ENCODE measurements at regions not wholly inside any gene's neighbourhood (a gene's known extent, or its start where the extent isn't known, plus 50 kb on each side); places are given as distances from the start of the nearest gene placed in this dataset.
"Not testable (repeated sequence)": the region's sequence is repeated elsewhere in the genome, so short reads cannot be mapped to it uniquely, and the experiment has no call there.

DNA sequence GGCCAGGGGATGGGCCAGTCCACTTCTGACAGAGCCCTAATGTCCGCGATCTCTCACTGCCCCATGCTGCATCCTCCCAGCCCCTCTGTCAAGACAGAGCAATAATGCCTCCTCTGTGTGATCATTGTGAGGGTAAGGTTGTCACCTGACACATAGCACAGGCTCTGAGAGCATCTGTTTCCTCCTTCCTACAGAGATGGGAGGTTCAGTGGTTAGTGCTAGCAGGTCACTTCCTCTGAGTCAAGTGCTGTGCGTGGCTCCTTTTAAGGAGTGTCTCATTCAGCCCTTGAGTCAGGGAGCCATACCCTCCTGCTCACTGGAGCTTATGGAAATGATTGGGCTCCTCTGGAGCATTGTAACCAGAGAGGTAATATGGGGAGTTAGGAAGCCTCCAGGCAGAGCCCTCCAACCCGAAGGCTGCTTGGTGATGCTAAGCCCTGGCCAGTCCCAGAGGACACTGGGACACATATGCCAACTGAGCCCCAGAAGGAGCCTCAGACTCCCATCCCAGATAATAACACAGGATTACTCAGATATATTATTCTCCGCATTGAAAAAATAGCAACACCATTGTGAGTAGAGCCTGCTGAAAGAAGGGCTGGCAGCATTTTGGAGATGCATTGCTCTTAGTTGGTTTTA, 189.0 kb downstream of the GALNT1 start:
- DNase-seq = peak; percentile 23

DNA sequence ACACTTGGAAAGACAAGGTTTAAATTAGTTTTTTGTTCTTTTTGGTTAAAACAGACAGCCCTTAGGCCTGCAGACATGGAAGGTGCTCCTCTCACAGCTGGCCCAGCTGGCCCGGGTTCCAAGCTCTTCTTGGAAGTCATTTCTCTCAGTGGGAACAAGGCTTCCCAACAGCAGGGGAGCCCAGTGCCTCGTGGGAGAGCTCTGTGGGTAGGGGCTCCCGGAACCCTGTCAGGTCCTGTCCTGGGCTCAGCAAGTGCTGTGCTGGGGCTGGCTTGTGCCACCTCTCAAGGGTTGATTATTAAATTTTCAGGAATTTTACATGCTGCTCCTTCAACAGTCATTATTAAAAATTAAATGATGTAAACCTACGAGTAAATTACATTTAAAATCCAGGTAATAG, 189.6 kb downstream of the GALNT1 start:
- no peak for DNase-seq

DNA sequence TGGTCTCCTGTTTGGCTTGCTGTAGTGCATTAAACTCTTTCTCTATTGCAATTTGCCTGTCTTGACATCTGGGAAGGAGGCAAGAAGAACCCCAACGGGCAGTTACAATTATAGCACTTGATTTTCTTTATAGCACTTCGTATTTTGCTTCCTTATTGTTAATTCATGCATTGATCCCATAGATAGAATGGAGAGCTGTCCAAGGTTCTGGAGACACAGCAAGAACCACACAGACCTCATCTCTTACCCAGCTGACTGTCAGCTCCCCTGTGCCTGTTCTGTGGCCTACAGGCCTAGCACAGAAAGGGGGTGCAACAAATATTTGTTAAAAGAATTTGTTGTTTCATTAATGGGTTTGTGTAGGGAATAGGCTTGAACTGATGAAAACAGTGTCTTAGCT, 194.3 kb downstream of the GALNT1 start:
- no peak for DNase-seq

DNA sequence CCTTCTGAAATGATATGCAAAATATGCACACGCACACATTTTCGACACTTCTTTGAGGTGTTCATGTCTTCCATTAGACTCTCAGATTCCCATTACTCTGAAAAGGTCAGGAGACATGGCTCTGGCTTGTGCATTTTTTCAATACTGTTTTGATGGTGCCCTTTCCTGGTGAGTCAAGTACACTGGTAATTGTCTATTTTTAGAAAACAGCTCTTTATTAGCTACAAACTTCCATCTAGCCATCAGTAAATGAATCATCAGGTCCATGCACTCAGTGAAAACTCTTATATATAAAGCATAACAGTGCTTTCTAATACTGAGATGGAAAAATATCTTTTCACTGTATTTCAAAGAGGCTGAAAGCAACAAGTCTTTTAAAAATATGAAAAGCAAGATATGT, 194.9 kb downstream of the GALNT1 start:
- DNase-seq = no peak

DNA sequence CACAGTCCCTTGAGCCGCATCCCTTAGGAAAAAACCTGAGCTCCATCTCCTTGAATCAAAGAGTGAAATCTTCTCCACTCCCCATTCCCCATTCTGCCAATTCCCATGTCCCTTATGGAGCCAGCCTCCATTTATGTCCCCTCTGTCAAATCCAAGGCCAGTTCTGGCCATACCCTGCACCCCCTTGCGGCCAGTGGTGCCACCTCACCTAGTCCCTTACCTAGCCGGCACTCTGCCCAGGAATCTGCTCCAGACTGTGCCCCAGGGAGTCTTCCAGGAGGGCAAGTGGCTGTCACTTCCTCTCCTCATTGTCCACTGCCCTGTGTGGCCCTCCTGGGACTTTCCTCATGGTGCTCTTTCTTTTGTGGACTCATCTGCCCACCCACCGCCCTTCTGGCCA, 195.4 kb upstream of the RMP24 start:
- no peak for DNase-seq

DNA sequence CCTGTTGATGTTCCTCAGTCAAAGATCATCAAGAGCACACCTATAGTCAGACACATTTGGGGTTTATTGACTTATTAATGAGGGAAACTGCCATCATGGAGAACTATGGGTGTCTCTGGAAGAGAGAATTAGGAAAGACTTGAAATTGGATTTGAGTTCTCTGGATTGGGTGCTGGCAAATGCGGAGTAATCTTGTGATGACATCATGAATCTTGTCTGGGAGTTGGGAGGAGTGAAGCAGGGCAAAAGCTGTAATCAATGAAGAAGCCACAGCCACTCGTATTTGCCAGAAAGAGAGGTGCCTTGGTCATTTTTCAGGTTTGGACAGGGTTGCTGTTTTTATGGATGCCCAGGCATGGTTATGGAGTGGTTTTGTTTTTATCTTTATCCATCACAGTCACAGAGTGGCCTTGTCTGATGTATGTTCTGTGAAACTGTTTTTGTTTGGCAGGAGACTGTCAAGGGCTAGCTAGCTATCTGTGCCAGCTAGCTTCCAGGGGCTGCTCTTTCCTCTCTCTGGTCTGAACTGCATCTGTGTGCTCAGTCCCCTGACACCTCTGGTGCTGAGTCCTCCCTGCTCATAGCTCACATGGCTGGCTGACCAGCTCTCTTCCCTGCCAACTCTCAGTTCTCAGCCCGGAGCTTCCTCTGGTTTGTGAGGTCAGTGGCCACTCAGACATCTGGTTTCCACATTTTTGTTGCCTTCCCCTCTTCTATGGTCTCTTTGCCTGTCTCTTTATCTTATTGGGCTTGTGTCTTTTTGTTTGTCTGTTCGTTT, 193.4 kb upstream of the RMP24 start:
- no peak for DNase-seq

DNA sequence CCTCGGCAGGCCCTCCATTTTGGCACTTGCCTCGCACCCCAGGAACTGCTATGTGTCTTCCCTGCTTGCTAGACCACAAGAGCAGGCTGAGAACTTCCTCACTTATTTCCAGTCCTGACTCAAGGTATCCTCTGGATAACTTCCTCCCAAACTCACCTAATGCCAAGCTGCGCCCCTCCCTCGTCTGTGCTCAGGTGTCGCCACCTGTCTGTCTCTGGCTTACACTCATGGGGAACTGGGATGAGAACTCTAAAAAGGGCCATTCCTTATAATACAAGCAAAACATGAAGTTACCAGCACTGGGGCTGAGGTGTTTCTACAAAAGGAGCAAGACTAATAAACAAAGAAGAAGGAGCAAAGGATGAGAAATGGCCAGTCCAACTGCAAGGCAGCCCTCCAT, 191.5 kb upstream of the RMP24 start:
- no peak for DNase-seq

DNA sequence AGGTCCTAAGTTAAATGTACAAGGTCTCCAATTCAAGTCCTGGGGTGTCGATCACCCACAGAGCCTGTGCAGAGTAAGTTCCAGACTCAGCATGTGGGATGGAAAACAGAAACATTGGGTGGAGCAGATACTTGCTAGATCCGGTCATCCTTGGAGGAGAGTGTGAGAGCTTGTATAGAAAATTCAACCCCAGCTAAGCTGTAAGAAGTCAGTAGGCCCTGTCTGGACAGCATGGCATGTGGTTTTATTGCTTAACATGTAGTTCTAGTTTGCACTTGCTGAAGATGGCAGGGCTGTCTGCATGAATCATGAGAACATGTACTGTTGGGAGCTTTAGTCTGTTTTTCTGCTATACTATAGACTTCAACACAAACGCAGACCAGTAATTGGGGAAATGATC, 189.6 kb upstream of the RMP24 start:
- DNase-seq = no peak

DNA sequence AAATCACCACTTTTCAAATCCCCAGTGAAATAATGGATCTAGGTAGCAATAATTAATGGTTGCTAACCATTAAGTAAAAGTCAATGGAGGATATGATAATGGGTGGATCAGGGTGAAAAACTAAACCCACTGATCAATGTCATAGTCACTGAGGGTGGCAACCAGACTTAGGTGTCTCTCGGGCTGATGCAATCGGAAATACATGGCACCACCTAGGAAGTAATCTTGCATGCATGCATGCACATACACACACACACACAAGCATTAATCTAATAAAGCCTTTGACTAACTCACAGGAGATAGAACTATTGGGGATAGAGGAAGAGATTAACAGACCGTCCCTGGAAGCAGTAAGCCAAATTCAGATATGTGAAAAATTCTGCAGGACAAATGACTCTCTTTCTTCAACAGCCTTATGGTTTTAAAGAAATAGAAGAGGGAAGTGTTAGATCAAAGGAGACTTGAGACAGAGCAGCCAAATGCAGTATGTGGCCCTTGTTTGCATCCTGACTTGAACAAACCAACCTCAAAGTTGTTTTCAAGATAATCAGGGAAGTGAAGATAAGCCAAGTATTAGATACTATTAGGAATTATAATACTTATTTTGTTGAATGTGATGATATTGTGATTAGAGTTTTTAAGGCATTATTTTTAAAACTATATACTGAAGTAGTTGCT, 186.0 kb upstream of the RMP24 start:
- DNase-seq = no peak

DNA sequence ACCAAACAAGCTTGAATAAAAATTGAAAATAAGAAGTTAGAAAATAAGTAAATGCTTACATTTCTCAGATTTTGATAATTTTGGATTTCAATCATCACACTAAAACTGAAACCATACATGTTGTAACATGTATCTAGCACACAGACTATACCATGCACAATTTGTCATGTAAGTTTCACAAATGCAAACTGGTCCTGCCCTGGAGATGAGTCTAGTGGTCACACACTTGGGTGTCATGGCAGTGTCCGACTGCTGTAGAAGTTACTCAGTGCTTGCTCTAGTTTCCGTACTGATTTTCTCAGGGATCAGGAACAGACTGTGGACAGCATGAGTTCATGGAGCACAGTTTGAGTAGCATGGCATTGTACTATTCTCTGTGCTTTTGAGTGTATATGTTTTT, 182.9 kb upstream of the RMP24 start:
- no peak for DNase-seq

DNA sequence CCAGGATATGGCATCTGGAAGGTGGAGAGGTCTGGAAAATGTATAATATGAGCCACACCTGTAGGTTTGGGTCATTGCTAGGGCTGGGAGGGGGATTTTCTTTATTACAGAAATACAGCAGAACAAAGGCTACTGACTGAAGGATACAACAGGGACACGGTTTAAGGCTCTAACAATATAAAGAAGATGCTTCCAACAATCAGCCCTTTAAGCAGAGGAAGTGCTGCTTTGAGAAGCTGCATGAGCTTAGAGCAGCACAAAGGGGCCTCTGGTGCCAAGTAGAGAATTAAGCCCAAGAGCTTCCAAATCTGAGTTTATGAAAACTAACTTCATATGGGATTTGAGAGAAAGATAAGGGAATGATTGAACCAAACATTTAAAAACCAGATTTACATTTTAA, 174.5 kb upstream of the RMP24 start:
- DNase-seq = no peak

DNA sequence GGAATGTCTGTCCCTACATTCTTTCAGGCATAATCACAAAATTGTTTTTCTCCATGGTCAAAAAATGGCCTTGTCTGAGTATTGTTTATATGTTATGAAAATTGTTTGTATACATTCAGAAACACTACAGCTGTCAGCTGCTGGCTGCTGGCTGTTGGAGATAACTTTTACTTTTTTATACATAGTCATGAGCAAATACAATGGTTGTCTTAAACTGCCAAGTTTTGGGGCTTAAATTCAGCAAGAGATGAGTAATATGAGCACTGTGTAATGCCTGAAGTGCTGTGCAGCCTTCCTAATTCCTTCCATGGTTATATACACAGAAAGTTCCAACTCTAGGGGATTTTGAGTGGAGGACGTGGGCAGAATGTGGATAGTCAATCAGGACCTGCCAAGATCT, 168.9 kb upstream of the RMP24 start:
- no peak for DNase-seq

DNA sequence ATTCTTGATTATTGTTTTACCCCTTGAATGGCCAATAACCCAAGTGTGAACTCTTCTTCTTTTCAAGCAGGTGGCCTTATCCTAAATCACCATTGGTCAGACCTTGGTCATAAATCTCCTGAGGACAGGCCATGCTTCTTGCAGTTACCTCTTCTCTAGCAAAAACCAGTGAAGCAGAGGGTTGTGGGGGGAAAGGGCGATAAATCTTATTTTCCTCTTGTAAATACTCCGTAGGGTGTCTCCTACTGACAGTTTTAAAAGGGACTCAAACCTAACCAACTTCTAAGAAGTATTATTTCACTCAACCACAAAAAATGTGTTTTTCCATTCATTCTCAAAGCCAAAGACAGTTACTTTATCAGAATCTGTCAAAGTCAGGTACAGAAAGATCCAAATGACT, 168.1 kb upstream of the RMP24 start:
- no peak for DNase-seq

DNA sequence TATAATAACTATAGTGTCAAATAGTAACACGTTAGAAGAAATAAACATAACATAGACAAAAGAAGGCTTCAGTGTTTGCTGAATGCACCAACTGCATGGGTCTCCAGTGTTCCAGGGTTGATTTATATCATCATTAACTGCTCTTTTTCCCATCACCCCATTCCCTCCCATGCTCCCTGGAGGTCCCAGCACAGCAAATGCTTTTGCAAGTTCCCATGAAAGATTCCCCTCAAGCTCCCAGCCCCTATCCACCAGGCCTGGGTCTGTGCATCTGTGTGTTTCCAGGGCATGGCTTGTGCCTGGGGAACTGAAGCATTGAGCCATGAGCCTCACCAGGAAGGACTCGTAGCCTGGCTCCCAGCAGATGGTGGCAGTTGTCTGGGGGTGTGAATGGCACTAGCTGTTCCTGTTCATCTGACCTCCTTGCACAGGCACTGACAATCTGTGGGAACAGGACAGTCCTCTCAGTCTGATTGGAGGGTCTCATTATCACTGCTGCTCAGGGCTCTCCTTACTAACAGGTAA, 164.6 kb upstream of the RMP24 start:
- no peak for DNase-seq

DNA sequence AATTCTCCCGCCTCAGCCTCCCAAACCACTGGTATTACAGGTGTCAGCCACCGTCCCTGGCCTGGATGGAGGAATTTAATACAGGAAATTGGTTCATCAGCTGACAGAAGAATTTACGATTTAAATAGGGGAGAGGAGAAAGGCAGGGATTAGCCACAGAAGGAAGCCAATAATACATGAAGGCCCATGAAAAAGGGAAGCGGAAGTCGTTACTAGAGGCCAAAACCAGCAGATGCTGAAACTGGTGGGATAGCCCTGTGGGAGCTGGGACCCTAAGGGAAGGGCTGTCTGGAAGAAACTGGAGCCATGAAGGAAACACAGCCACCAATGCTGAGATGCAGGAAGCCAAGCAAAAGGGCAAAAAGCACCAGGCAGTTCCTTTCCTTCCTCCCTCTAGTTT, 163.7 kb upstream of the RMP24 start:
- no peak for DNase-seq

DNA sequence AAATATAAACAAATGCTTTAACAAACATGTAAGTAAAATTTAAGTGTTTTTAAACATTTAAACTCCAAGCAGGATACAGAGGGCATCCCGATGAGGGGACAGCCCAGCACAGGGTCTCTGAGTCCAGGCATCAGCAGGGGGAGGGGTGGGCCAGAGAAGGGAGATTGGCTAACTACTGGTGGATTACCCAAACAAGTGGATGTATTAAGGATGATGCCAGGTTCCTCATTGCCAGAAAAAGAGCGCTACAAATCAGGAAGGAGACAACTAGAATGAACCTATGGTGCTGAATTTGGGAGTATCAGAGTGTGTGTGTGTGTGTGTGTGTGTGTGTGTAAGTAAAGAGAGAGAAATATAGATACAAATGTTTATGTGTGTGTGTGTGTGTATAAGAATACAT, 162.0 kb upstream of the RMP24 start:
- no peak for DNase-seq

DNA sequence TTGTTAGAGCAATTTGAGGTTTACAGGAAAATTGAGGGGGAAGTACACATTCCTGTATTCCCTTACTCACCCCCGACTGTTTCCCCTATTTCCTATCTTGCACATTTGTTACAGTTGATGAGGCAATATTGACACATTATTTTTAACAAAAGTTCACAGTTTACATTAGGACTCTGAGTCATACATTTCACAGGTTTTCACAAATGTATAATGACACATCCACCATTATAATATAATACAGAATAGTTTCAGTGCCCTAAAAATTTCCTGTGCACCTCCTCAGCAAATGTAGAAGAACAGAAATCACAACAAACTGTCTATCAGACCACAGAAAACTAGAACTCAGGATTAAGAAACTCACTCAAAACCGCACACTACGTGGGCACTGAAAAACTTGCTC, 160.6 kb upstream of the RMP24 start:
- DNase-seq = peak; percentile 4

DNA sequence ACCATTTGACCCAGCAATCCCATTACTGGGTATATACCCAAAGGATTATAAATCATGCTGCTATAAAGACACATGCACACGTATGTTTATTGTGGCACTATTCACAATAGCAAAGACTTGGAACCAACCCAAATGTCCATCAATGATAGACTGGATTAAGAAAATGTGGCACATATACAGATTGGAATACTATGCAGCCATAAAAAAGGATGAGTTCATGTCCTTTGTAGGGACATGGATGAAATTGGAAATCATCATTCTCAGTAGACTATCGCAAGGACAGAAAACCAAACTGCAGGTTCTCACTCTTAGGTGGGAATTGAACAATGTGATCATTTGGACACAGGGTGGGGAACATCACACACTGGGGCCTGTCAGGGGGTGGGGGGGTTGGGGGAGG, 157.5 kb upstream of the RMP24 start:
- DNase-seq = not testable (repeated sequence)

DNA sequence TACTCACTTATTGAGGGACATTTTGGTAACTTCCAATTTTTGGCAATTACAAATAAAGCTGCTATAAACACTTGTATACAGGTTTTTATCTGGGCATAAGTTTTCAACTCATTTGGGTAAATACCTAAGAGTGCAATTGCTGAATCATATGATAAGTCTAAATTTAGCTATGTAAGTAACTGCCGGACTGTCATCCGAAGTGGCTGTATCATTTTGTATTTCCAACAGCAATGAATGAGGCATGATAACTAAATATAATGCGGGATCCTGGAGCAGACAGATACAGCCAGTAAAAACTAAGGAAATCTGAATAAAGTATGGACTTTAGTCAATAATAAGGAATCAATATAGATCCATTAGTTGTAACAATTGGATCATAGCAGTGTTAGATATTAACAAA, 156.5 kb upstream of the RMP24 start:
- DNase-seq = no peak

DNA sequence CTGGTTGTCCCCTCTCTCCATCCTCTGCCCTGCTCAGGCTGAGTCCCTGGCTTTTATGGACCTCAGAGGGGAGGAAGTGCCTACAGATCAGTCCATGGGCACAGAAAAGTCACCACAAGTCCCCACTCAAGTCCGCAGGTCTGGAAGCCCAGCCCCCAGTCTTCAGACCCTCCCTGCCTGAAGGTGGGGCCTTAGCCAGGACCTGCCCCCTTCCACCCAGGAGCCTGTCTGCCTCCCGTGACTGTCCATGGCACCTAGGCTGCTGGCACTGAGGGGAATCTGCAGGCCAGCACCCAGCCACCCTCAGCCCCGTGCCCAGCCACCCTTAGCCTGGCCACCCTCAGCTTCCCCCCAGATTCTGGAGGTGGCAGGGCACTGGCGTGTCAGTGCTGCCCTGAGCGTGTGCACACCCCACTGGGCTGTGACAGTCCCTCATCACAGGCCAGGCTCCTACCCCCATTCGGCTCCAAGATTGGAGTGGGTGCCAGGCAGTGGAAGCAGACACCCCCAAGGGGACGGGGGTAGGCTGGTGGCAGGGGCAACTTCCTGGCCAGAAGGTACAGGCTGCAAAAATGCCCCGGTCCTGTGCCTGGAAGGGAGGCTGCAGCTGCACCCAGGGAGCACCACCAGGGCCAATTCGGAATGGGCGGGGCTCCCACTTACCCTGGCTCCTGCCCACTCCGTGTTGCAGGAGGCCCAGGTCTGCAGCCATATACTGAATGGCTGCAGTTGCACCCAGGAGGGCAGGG, 154.7 kb upstream of the RMP24 start:
- no peak for DNase-seq

DNA sequence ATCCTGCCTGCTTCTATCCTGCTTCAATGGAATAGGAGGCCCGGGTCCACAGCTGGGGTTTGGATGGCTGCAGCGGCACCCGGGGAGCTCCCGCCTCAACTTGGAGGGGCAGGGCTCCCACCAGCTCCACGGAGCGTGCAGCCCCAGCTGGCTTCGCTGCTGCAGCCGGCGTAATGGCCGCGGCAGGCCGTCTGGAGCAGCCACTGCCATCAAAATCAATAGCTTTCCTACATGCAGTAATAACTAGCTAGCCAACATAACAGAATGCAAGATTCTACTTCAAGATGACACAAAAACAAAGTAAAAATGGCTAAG, 154.2 kb upstream of the RMP24 start:
- DNase-seq = no peak

DNA sequence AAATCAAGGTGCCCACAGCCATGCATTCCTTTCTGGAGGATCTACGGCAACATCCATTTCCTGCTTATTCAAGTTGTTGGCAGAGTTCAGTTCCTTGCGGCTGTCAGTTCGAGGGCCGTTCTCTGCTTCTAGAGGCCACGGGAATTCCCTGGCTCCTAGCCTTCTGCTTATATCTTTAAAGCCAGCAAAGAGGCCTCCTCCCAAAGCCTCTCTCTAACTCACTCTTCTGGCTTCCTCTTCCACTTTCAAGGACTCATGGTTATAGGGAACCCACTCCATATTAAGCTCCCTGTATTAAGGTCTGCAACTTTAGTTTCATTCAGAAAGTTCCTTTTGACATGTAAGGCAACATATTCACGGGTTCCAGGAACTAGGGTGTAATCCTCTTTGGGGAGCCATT, 150.1 kb upstream of the RMP24 start:
- no peak for DNase-seq

DNA sequence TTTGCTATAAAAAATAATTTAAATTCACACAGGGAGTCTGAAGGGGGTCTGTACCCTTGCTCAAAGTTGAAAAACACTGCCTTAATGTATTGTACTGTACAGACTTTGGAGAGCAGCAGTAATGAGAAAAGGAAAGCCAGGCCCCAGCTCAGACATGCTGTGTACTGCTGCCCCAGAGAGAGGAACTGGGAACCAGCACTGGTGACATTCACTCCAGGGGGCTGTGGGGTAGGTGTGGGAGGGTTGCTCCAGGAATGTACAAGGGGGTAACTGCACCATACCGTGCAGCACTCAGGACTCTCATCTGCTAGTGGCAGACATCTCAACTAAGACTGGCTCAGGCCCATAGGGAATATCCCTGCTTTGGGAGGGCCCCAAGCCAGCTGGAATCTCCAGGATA, 146.0 kb upstream of the RMP24 start:
- DNase-seq = no peak
